ENCODE measurements at regions not wholly inside any gene's neighbourhood (a gene's known extent, or its start where the extent isn't known, plus 50 kb on each side); places are given as distances from the start of the nearest gene placed in this dataset.

DNA sequence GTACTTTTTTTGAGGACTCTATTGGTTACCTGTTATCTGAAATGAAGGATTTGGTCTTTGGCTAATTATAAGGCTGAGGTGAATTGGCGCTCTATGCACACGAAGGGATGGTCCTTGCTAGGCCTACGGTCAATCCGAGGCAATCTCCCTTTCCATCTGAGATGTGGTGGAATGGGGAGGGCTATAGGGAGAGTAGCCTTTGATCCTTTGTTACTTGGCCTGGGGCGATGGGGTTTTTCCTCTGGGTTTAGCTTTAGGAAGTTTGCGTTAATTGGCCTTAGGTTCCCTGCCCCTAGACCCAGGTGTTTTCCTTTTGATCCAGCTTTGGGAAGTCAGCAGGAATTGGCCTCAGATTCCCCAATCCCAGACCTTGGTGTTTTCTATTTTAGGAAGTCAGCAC is 102.1 kb upstream of the C9orf72 start:
- TF ChIP-seq POLR2A (IDR thresholded peaks at IDR 0.05; ENCODE audit: borderline replicate concordance, extremely low read depth, insufficient read depth, insufficient read length) (no peak), ZNF274 (IDR thresholded peaks at IDR 0.05; ENCODE audit: low read depth, low read length) (no peak), POLR2AphosphoS5 (IDR thresholded peaks at IDR 0.05; ENCODE audit: low read depth, low read length) (no peak), ZFX (IDR thresholded peaks at IDR 0.05) (no peak)
- TF ChIP-seq, protein P1, sequence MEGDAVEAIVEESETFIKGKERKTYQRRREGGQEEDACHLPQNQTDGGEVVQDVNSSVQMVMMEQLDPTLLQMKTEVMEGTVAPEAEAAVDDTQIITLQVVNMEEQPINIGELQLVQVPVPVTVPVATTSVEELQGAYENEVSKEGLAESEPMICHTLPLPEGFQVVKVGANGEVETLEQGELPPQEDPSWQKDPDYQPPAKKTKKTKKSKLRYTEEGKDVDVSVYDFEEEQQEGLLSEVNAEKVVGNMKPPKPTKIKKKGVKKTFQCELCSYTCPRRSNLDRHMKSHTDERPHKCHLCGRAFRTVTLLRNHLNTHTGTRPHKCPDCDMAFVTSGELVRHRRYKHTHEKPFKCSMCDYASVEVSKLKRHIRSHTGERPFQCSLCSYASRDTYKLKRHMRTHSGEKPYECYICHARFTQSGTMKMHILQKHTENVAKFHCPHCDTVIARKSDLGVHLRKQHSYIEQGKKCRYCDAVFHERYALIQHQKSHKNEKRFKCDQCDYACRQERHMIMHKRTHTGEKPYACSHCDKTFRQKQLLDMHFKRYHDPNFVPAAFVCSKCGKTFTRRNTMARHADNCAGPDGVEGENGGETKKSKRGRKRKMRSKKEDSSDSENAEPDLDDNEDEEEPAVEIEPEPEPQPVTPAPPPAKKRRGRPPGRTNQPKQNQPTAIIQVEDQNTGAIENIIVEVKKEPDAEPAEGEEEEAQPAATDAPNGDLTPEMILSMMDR (IDR thresholded peaks at IDR 0.05 in 2 of 3, conservative IDR thresholded peaks at IDR 0.05 in 1 of 3; ENCODE audit: borderline replicate concordance in 1 of 3, insufficient read depth in 1 of 3, low read depth in 2 of 3, low read length in 2 of 3): no peak
